Liver (tissue), 8 donors: ENCODE measurements at regions not wholly inside any gene's neighbourhood (a gene's known extent, or its start where the extent isn't known, plus 50 kb on each side); places are given as distances from the start of the nearest gene placed in this dataset.

Experiments
- DNase-seq: peaks from one replicate; pipeline ENCODE4 v3.0.0-alpha.2; 2017; ENCODE audit warnings: low spot score
- H3K27ac ChIP-seq, 2 donors: one replicate each; pipeline ENCODE4 v1.7.0; 2013; ENCODE audit warnings: inconsistent platforms in 2 of 2, low read length in 2 of 2, control low read depth in 1 of 2, low read depth in 1 of 2, mild to moderate bottlenecking in 1 of 2
- H3K27me3 ChIP-seq, 4 donors: one replicate each; pipeline versions ENCODE4 v1.6.1 to v1.7.0; 2013; ENCODE audit warnings: low read length in 3 of 4, inconsistent platforms in 1 of 4, mild to moderate bottlenecking in 1 of 4, moderate library complexity in 1 of 4; ENCODE audit not compliant: control insufficient read depth in 4 of 4, insufficient read depth in 4 of 4
- H3K36me3 ChIP-seq, 4 donors: one replicate each; pipeline versions ENCODE4 v1.6.1 to v1.7.0; 2013; ENCODE audit warnings: low read length in 3 of 4, mild to moderate bottlenecking in 3 of 4, low read depth in 1 of 4, moderate library complexity in 1 of 4; ENCODE audit not compliant: control insufficient read depth in 4 of 4, insufficient read depth in 3 of 4
- H3K4me1 ChIP-seq, 4 donors: one replicate each; pipeline versions ENCODE4 v1.6.1 to v1.7.0; 2013; ENCODE audit warnings: low read length in 3 of 4, mild to moderate bottlenecking in 3 of 4, moderate library complexity in 1 of 4; ENCODE audit not compliant: control insufficient read depth in 4 of 4, insufficient read depth in 4 of 4
- H3K4me3 ChIP-seq, 3 donors: one replicate each; pipeline versions ENCODE4 v1.6.1 to v1.7.0; 2013; ENCODE audit warnings: low read length in 3 of 3, control low read depth in 1 of 3, low read depth in 1 of 3, mild to moderate bottlenecking in 1 of 3
- H3K9ac ChIP-seq, 2 donors: one replicate each; pipeline ENCODE4 v1.7.0; 2013; ENCODE audit warnings: low read length in 2 of 2, mild to moderate bottlenecking in 2 of 2, moderate library complexity in 2 of 2, control low read depth in 1 of 2, low read depth in 1 of 2
- H3K9me3 ChIP-seq, 4 donors: one replicate each; pipeline versions ENCODE4 v1.6.1 to v1.7.0; 2013; ENCODE audit warnings: low read length in 3 of 4; ENCODE audit not compliant: control insufficient read depth in 4 of 4
- ATF3 ChIP-seq: IDR thresholded peaks from 2 replicates; pipeline ENCODE4 v1.6.1; 2016; ENCODE audit warnings: antibody characterized with exemption
- CTCF ChIP-seq: fragments of 150-350 bp; IDR thresholded peaks from 2 replicates; pipeline ENCODE4 v1.5.1; 2017; ENCODE audit warnings: improper control_type of control experiment, low read depth, low read length; ENCODE audit not compliant: missing input control
- EGR1 ChIP-seq, 2 donors: IDR thresholded peaks; 2 replicates each; pipeline ENCODE4 v1.6.1; 2016 to 2018; ENCODE audit warnings: antibody characterized with exemption in 2 of 2, low read depth in 2 of 2
- FOXA1 ChIP-seq: IDR thresholded peaks from 2 replicates; pipeline ENCODE4 v1.6.1; 2016; ENCODE audit warnings: antibody characterized with exemption
- HNF4A ChIP-seq, 2 donors: conservative IDR thresholded peaks; 2 replicates each; pipeline ENCODE4 v1.6.1; 2016; ENCODE audit warnings: antibody characterized with exemption in 2 of 2, mild to moderate bottlenecking in 2 of 2
- HNF4G ChIP-seq: IDR thresholded peaks from 2 replicates; pipeline ENCODE4 v1.6.1; 2016; ENCODE audit warnings: antibody characterized with exemption
- JUND ChIP-seq, 2 donors: IDR thresholded peaks; 2 replicates each; pipeline ENCODE4 v1.6.1; 2016; ENCODE audit warnings: antibody characterized with exemption in 2 of 2
- MAX ChIP-seq: IDR thresholded peaks from 2 replicates; pipeline ENCODE4 v1.6.1; 2016; ENCODE audit warnings: antibody characterized with exemption
- NR2F2 ChIP-seq: IDR thresholded peaks from 2 replicates; pipeline ENCODE4 v1.6.1; 2016; ENCODE audit warnings: antibody characterized with exemption
- RAD21 ChIP-seq, 2 donors: IDR thresholded peaks; 2 replicates each; pipeline ENCODE4 v1.6.1; 2016; ENCODE audit warnings: antibody characterized with exemption in 2 of 2, mild to moderate bottlenecking in 2 of 2
- REST ChIP-seq: IDR thresholded peaks from 2 replicates; pipeline ENCODE4 v1.6.1; 2016; ENCODE audit warnings: antibody characterized with exemption, mild to moderate bottlenecking
- RXRA ChIP-seq, 2 donors: IDR thresholded peaks; 2 replicates each; pipeline ENCODE4 v1.6.1; 2017 to 2018; ENCODE audit warnings: antibody characterized with exemption in 2 of 2, mild to moderate bottlenecking in 1 of 2
- SP1 ChIP-seq: IDR thresholded peaks from 2 replicates; pipeline ENCODE4 v1.6.1; 2018; ENCODE audit warnings: antibody characterized with exemption, mild to moderate bottlenecking
- TAF1 ChIP-seq: conservative IDR thresholded peaks from 2 replicates; pipeline ENCODE4 v1.6.1; 2016; ENCODE audit warnings: antibody characterized with exemption, mild to moderate bottlenecking
- YY1 ChIP-seq: IDR thresholded peaks from 2 replicates; pipeline ENCODE4 v1.6.1; 2016; ENCODE audit warnings: antibody characterized with exemption, mild to moderate bottlenecking
- whole genome bisulfite sequencing: extraction: QIAGEN DNeasy Blood & Tissue Kit; methylation state at CpG from one replicate; pipeline ENCODE4 v1.1.7; 2013; 5-methylcytosine and 5-hydroxymethylcytosine counted together
- donor health status: healthy.
- donor health status: healthy.
- donor health status: healthy.
- donor health status: healthy.
- donor health status: healthy.

GRCh38 chr5:30843541-30843940, 349.9 kb upstream of the CDH6 start:
- 85% methylated on average over 5 of the region's 5 CpGs for WGBS
- Histone ChIP-seq H3K9me3 (no peaks in the 10 kb centered on the region), H3K9ac (no peak overlapping the region), H3K36me3 (no peaks in the 10 kb centered on the region), H3K27me3 (no peaks in the 10 kb centered on the region), H3K4me3 (no peak overlapping the region), H3K27ac (no peak overlapping the region), H3K4me1 (no peaks in the 10 kb centered on the region)
- no peak for TF ChIP-seq FOXA1
- no peak for TF ChIP-seq CTCF
- no peak for TF ChIP-seq TAF1
- no peak for TF ChIP-seq NR2F2
- TF ChIP-seq SP1 = no peak
- no peak for TF ChIP-seq RAD21 (IDR thresholded peaks at IDR 0.05)
- TF ChIP-seq JUND (IDR thresholded peaks at IDR 0.05) = no peak
- no peak for TF ChIP-seq HNF4A (conservative IDR thresholded peaks at IDR 0.05)
- no peak for TF ChIP-seq MAX
- no peak for TF ChIP-seq REST
- no peak for TF ChIP-seq ATF3
- TF ChIP-seq EGR1 (IDR thresholded peaks at IDR 0.05; ENCODE audit: low read depth in 2 of 2) = no peak
- no peak for DNase-seq

- Histone ChIP-seq H3K4me1 (no peaks in the 10 kb centered on the region), H3K27me3 (no peaks in the 10 kb centered on the region), H3K9ac (no peak overlapping the region), H3K27ac (no peak overlapping the region), H3K9me3 (no peaks in the 10 kb centered on the region), H3K4me3 (no peak overlapping the region), H3K36me3 (no peaks in the 10 kb centered on the region)
- DNase-seq = no peak
- WGBS = 50% methylated on average over 3 of the region's 3 CpGs
- no peak for TF ChIP-seq YY1
- TF ChIP-seq REST = no peak
- no peak for TF ChIP-seq EGR1 (IDR thresholded peaks at IDR 0.05; ENCODE audit: low read depth in 2 of 2)
- TF ChIP-seq SP1 = no peak
- no peak for TF ChIP-seq TAF1
- TF ChIP-seq JUND (IDR thresholded peaks at IDR 0.05) = no peak
- no peak for TF ChIP-seq HNF4G
- TF ChIP-seq RXRA (IDR thresholded peaks at IDR 0.05) = no peak
Observed at GRCh38 chr5:30839956-30840355, 353.5 kb upstream of the CDH6 start.
